HEK293T (cell line): ENCODE measurements at regions not wholly inside any gene's neighbourhood (a gene's known extent, or its start where the extent isn't known, plus 50 kb on each side); places are given as distances from the start of the nearest gene placed in this dataset.

ENCODE experiments used
- ARNT ChIP-seq: fragments of 450-650 bp; IDR thresholded peaks from 2 replicates; pipeline ENCODE4 v1.6.1; 2017; ENCODE audit warnings: mild to moderate bottlenecking
- BHLHE40 ChIP-seq: fragments of 450-650 bp; IDR thresholded peaks from 2 replicates; pipeline ENCODE4 v1.6.1; 2016; ENCODE audit warnings: mild to moderate bottlenecking, moderate library complexity, borderline replicate concordance
- FOXK2 ChIP-seq: fragments of 450-650 bp; IDR thresholded peaks from 2 replicates; pipeline ENCODE4 v1.6.1; 2016; ENCODE audit warnings: mild to moderate bottlenecking
- HDGF ChIP-seq: fragments of 450-650 bp; IDR thresholded peaks from 2 replicates; pipeline ENCODE4 v1.6.1; 2017; ENCODE audit warnings: antibody characterized with exemption, borderline replicate concordance

DNA sequence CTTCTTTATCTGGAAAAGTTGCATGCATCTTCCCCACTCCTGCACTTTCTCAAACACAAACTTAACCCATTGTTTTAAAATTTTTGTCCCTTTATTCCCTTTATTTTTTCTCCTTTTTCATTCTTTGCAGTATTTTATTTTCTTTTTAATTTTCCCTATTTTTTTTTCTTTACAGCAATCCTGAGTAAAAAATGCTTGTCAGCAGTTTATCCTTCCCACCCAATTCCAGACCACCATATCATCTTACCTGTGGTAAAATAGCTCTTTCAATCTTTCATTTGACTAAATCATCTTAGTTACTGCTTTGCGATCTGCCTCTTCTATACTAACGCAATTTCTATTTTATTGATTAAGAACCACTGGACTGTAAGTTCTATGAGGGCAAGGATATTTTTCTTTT, 450.5 kb downstream of the KLHL4 start:
- TF ChIP-seq BHLHE40: no peak
- no peak for TF ChIP-seq FOXK2
- no peak for TF ChIP-seq ARNT
- TF ChIP-seq HDGF: no peak
